NCI-H82 treated with DMSO at 0.1 percent for 48 hours (cell line): ENCODE measurements at regions not wholly inside any gene's neighbourhood (a gene's known extent, or its start where the extent isn't known, plus 50 kb on each side); places are given as distances from the start of the nearest gene placed in this dataset.
"Not testable (repeated sequence)": the region's sequence is repeated elsewhere in the genome, so short reads cannot be mapped to it uniquely, and the experiment has no call there.

Source experiments
- DNase-seq: peaks from one replicate; lab custom pipeline; 2025; ENCODE audit not compliant: unreplicated experiment; lab: John Stamatoyannopoulos, UW

DNA sequence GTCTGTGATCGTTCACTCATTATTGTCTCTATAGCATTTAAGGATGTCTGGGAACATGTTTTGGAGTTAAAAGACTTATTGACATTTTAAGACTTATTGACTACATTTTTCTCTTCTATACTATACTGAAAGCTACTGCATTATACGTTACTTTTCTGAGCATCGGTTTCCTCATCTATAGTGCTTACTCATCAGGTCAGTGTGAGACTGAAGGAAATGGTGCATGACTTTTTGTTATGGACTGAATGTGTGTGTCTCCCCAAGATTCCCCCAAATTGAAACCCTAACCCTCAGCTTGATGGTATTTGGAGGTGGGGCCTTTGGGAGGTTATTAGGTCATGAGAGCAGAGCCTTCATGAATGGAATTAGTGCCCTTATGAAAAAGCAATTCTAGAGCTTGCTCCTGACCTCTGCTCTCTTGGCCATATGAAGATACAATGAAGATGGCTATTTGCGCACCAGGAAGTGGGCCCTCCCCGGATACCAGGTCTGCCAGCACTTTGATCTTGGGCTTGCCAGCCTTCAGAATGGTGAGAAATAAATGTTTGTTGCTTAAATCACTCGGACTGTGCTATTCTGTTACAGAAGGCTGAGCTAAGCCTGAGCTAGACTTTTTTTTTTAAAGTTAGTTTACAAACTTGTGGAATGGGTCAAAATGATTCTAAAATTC lies 243.7 kb upstream of the RREB1 start:
- DNase-seq = no peak

GRCh38 chr6:6865611-6866010 lies 242.2 kb upstream of the RREB1 start:
- DNase-seq = no peak

GRCh38 chr6:6866656-6867403 lies 240.9 kb upstream of the RREB1 start:
- no peak for DNase-seq

GRCh38 chr6:6867404-6867799 lies 240.4 kb upstream of the RREB1 start:
- DNase-seq = no peak

DNA sequence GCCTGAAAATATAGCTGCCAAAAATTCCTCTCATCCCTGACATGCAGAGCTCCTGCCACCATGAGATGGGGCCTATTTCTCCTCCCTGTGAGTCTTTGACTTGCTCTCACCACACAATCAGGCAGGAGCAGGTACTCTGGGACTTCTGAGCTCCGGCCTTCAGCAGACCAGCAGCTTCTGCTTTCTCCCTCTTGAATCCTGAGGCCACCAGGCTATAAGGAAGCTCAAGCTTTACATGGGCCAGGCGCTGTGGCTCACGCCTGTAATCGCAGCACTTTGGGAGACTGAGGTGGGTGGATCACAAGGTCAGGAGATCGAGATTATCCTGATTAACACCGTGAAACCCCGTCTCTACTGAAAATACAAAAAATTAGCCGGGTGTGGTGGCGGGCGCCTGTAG lies 238.7 kb upstream of the RREB1 start:
- DNase-seq = no peak

DNA sequence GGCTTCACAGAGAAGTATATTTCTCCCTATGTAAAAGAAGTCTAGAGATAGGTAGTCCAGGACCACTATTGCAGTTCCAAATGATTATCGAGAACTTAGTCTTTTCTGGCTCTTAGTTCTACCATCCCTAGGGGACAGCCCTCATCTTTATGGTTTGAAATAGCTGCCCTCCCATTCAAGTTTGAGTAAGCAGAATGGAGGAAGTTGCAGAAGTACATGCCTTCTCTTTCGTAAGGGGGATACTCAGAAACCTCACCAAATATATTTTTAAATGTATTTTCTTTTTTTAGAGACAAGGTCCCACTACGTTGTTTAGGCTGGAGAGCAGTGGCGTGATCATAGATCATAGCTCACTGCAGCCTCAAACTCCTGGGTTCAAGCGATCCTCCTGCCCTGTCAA lies 236.8 kb upstream of the RREB1 start:
- DNase-seq = no peak

DNA sequence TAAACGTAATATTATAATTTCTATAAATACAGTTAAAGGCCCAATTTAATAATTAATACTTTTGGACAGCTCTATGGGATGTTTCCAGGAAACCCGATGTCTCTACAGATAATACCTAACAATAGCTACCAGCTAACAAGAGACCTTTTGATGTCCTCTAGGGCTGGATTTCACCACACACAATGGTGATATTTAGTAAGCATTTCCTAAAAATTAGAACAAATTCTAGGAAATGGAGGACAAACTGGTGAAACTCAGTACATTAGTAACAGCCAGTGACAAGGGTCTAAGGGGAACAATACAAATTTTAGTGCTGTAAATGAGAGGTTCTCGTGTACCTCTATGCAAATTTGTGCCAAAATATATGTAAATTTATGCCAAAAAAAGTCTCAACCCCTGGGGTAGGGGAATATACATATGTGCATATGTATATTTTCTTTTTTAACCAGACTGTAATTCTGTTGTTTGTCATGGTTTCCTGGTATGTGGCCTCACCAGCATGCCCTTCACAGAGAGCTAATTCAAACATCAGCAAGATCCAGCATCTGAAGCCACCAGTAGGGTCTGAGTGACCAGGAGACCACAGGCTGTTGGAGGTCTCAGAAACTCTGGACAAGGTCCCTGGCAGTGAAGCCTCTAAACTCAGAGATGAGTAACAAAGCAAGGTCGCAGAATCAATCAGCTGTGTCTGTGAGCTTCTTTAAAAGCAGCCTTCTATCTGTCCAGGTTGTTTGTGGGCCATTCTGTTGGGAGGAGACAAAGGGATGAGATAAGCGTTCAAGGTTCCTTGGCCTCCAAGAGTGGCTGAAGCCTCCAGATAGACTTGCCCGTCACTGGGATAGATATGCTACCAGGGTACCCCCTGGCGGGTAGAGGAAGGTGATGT lies 235.1 kb upstream of the RREB1 start:
- DNase-seq = no peak

DNA sequence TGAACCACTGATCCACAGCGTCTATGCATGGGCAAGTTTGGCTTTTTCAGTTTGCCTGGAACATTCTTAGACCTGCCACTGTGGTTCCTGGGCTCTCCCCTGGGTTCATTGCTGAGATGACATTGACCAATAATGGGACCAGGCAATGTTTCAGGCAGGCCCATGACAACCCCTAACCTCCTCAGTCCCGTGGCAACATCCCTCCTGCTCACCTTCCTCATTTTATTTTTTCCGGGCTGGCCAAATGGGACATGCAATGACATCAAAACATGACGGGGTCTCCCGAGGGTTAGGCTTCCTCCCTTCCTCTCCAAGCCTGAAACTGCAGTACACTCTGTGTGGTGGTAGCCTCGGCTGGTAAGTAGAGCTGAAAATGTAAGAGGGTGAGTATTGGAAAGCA lies 234.0 kb upstream of the RREB1 start:
- no peak for DNase-seq

DNA sequence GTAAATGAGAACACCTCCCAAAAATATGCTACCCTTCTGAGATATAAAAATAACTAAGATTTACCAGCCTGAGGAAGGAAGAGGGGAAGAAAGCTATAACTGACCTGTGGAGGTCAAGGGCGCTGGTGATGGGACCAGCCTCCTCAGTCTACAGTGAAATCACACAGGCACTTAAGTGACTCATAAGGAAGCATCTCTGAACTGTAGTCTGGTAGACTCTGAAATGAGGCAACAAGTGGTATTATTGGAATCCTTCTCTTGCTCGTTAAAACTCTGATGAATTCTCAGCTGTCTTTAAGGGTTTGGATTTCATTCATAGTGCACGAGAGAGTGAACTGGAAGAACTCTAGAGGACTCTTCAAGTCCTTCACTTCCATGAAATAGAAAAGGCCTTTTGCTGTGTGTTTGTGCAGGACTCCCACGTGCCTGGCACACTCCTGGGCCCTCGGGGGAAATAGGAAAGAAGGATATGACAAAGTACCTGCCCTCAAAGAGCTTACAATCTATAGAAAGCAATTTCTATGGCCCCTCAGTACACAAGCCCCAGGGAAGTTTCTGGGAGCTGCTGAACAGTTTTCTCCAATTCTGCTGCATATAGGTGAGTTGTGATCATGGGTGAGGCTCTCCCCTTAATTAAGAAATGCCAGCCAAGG lies 231.8 kb upstream of the RREB1 start:
- DNase-seq = no peak

GRCh38 chr6:6877792-6878191 lies 230.0 kb upstream of the RREB1 start:
- not testable (repeated sequence) for DNase-seq

DNA sequence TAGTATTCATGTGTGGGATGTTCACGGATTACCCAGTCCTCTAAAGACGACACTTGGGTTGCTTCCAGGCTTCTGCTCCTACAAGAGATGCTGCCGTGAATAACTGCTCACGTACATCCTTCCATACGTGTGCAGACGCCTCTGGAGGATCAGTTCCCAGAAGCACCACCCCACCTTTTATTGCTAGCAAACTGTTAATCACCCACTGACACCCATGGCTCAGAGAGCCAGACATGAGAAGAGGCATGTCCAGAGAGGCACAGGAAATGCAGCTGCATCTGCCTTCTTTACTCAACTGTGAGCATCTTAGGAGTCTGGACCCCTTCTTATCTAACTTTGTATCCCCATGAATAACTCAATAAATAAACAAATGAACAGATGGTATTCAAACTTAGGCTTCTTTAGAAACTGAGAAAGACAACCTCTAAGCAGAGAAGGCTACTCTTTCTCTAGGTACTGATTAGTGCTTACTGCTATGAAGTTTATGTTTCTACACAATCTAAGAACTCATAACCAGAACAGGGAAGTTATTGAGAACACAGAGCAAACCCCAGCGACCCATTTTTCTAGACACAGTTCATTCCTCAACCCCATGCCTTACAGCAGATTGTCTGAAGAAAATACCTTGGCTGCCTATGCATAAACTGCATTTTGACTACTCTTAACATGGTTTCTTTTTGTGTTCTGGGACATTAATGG lies 228.7 kb upstream of the RREB1 start:
- DNase-seq = no peak

DNA sequence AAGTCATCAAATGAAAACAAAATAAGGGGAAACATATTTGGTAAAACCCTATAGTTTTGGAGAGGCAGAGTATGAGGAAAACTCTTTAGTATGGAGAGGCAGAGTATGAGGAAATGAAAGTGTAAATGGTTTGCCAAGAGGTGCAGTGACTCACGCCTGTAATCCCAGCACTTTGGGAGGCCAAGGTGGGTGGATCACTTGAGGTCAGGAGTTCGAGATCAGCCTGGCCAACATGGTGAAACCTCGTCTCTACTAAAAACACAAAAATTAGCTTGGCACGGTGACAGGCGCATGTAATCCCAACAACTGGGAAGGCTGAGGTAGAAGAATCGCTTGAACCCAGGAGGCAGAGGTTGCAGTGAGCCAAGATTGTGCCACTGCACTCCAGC lies 228.2 kb upstream of the RREB1 start:
- DNase-seq = not testable (repeated sequence)

GRCh38 chr6:6880745-6881437 lies 226.9 kb upstream of the RREB1 start:
- no peak for DNase-seq

DNA sequence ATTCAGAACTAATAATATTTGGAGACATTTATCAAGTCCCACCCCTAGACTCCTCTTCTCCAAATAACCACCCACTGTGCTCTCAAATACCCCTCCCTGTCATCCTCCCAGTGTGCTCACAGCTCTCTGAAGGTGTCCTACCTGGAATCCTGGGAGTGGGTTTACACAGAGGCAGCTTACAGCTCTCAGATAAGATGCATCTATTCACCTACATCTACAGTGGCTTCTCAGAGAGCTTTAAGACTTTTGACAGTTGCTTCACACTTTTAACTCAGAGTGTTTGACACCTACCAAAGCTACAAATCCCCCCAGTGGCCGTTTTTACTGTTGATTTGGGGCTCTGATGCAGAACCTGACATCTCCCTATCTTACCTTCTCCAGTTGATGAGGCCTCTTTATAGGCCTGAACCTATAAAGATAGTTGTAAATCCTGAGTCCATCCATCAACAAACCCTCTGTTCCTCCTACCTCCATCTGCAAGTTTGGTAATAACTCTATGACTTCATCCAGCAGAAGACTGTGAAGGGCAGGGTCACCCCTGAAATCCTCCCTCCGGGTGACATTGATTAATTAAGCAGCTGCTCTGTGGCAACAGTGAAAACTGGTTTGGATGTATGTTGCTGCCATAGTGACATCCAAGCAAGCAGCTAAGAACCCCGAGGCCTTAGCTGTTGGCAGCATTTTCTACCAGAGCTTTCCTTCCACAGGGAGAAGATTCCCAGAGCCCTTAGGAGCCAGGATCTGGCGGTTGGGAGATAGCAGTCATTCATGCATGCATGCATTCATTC lies 226.1 kb upstream of the RREB1 start:
- DNase-seq = no peak

GRCh38 chr6:6882592-6882991 lies 225.2 kb upstream of the RREB1 start:
- DNase-seq = no peak

GRCh38 chr6:6883011-6883410 lies 224.8 kb upstream of the RREB1 start:
- DNase-seq = no peak

DNA sequence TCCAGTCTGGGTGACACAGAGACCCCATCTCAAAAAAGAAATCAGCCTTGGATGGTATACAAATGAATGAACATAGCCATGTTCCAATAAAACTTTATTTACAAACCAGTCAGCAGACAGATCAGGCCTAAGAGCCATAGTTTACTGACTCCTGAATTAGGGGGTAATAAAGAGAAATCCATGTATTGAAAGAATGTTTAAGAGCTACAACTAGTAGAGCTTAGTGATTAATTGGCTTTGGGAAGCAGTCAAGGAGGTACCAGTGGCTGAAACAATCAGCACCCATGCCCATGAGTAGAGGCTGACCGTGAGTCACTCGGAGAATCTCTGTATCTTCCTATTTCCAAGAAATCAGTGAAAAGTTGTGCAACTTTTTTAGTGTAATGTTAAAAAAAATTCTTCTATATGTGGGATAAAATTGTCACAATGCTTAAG lies 223.6 kb upstream of the RREB1 start:
- no peak for DNase-seq

GRCh38 chr6:6884916-6885315 lies 222.8 kb upstream of the RREB1 start:
- DNase-seq = no peak

DNA sequence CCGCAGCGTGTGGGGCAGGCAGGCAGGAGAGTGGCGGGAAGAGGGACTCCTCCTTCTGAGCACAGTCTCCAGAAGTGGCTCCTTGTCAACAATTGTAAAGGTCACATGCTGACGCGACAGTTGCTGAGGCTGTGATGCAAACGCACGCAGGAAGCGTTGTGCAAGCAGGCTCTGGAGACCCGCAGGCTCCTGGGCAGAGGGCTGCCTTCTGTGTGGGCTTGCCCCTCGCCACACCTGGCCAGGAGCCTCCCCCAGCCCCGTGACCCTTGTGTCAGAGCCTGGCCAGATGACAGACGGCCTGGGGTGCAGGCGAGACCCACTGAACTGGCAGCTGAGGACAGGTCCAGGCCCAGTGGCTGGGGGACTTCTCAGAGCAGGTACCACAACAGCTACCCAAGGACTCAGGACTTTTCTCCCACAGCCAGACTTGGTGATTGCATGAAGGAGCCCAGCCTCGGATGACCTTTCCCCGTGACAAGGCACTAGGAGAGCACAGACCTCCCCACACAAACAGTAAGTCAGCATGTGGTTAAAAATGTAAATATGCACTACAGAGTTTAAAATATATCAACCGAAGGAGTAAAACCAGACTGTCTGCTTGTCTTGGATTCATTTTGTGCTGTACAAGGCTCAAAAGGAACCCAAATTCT lies 222.1 kb upstream of the RREB1 start:
- DNase-seq = no peak
